ENCODE measurements at regions not wholly inside any gene's neighbourhood (a gene's known extent, or its start where the extent isn't known, plus 50 kb on each side); places are given as distances from the start of the nearest gene placed in this dataset.

DNA sequence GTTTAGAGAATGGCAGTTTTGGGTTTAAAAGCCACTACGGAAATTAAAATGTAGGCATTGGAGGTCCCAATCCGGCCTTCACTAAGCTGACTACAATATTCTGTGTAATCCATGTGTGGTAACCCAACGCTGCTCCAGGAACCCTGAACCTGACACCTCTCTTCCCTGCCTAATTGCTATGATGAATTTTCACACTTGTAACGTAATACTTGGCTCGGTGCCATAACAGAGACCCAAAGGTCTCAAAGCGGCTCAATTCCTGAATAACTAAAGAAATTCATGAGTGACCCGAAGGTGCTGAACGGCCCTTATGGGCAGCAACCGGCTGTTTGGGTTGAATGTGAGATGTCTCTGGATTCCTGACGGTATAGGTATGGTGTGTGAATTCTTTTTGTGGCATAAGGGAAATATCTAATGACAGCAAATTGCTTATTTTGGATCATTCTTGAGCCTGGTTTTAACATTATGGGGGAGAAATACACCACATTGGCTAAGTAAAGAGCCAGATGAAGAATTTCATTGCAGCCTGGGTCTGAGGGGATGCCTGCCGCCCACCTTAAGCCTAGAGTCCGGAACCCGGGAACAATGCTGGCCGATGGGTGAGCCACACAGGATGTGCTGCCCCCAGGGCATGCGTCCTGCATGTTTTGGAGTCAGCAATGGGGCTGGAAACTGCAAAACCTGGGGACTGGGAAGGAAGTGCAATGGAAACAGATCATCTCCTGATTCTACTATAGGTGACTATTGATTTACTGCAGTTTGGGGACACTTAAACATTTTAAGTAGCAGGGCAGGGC is 69.7 kb upstream of the FZD8 start:
- no peaks in the 10 kb centered on the region for H3K4me1 ChIP-seq
- 67 to 78% methylated on average over 11 to 15 of the region's 15 CpGs for WGBS, 2 donors
- TF ChIP-seq, protein P1, sequence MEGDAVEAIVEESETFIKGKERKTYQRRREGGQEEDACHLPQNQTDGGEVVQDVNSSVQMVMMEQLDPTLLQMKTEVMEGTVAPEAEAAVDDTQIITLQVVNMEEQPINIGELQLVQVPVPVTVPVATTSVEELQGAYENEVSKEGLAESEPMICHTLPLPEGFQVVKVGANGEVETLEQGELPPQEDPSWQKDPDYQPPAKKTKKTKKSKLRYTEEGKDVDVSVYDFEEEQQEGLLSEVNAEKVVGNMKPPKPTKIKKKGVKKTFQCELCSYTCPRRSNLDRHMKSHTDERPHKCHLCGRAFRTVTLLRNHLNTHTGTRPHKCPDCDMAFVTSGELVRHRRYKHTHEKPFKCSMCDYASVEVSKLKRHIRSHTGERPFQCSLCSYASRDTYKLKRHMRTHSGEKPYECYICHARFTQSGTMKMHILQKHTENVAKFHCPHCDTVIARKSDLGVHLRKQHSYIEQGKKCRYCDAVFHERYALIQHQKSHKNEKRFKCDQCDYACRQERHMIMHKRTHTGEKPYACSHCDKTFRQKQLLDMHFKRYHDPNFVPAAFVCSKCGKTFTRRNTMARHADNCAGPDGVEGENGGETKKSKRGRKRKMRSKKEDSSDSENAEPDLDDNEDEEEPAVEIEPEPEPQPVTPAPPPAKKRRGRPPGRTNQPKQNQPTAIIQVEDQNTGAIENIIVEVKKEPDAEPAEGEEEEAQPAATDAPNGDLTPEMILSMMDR (IDR thresholded peaks at IDR 0.05), result no peak
- no peak for TF ChIP-seq POLR2A (IDR thresholded peaks at IDR 0.05)
- no peak overlapping the region for H3K4me3 ChIP-seq
- no peak overlapping the region for H3K27ac ChIP-seq
- DNase-seq, result no peak
- H3K9me3 ChIP-seq, result peaks cover 0 to 2% (median 0%) of the 10 kb centered on the region in 3 donors
- H3K36me3 ChIP-seq, result no peaks in the 10 kb centered on the region
- H3K27me3 ChIP-seq, result peaks cover 0 to 5% (median 0%) of the 10 kb centered on the region in 4 donors
- intact Hi-C loops (cut with DNase I), result no loop called here

DNA sequence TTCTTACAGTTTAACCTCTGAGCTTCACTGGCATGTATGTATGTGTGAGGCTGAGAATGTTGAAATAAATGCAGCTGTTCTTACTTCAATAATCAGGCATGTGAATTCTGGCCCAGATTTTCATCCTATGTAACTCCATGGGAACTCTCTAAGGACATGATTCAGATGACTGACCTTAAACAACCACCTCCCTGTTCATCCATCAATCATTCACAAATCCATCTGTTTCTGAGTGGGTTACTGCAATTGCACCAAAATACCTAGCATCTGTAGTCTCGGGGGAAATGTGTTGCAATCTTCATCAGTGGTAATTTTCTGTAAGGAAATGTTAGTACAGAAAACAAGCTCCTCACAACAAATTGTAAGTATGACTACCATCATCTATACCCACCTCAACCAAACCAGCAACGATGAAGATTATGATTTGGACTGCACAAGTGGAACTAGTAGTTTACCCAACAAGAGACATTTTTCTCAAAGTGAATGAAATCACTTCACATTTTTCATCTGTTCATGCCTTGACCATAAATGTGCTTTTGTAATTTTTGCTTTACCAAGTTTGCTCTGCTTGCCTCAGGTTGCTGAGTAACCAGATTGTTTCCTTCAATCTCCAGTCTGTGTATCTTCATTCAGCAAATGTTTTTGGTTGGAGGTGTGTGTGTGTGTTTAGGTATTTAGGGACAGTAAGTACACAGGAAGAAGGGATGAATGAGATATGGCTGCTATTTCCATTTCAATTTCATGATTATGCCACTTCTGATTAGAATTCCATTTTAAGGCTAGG is 65.7 kb upstream of the FZD8 start:
- no peaks in the 10 kb centered on the region for H3K4me1 ChIP-seq
- H3K27me3 ChIP-seq, result peaks cover 0 to 5% (median 0%) of the 10 kb centered on the region in 4 donors
- intact Hi-C loops (cut with DNase I), result no loop called here
- peaks cover 0 to 5% (median 0%) of the 10 kb centered on the region in 3 donors for H3K9me3 ChIP-seq
- WGBS, 2 donors, result 64 to 72% methylated on average over 2 of the region's 2 CpGs
- DNase-seq, result no peak
- H3K27ac ChIP-seq, result no peak overlapping the region
- H3K36me3 ChIP-seq, result no peaks in the 10 kb centered on the region
- no peak for TF ChIP-seq POLR2A (IDR thresholded peaks at IDR 0.05)
- TF ChIP-seq, protein P1 (IDR thresholded peaks at IDR 0.05), result no peak
- no peak overlapping the region for H3K4me3 ChIP-seq

DNA sequence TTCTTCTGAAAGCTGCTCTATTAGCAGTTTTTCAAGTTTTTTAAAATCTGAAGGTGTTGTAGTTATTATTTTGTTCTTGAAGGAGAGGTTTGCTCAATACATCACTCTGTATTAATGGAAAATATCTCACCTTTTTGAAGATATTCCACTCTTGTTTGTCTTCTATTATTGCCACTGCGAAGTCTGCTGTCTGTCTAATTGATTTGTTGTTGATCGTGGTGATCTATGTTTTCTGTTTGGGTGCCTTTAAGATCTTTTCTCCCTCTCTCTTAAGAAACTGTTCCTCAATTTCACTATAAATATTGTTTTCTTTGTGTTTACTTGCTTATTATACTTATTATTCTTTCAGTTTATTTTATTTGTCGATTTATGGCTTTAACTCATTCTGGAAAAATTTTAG is 64.9 kb upstream of the FZD8 start:
- Histone ChIP-seq H3K27ac (no peak overlapping the region), H3K4me3 (no peak overlapping the region), H3K36me3 (no peaks in the 10 kb centered on the region), H3K27me3 (peaks cover 0 to 1% (median 0%) of the 10 kb centered on the region in 4 donors), H3K4me1 (no peaks in the 10 kb centered on the region), H3K9me3 (peaks cover 0 to 5% (median 0%) of the 10 kb centered on the region in 3 donors)
- TF ChIP-seq, protein P1 (IDR thresholded peaks at IDR 0.05), result no peak
- TF ChIP-seq POLR2A (IDR thresholded peaks at IDR 0.05), result no peak
- intact Hi-C loops (cut with DNase I), result no loop called here
- no peak for DNase-seq
- WGBS, 2 donors, result 87 to 93% methylated on average over 3 of the region's 3 CpGs

DNA sequence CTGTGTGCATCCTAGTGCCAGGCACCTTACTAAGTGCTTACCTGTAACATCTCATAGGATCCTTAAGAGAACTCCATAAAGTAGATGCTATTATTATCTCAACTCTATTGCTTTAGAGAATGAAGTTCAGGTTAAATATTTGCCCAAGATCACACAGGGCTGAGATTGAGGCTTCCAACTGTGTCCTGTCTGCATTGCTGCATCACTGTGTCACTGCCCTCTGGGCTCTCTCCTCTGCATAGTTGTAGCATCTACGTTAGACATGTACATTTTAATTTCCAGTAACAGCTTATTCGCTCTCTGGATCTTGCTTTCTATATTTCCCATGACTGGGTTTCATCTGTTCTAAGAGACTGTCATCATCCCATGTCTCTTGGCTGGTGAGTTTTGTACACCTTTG is 63.6 kb upstream of the FZD8 start:
- Histone ChIP-seq H3K4me1 (no peaks in the 10 kb centered on the region), H3K4me3 (no peak overlapping the region), H3K27ac (no peak overlapping the region), H3K36me3 (no peaks in the 10 kb centered on the region), H3K9me3 (peaks cover 0 to 5% (median 0%) of the 10 kb centered on the region in 3 donors), H3K27me3 (no peaks in the 10 kb centered on the region)
- TF ChIP-seq, protein P1 (IDR thresholded peaks at IDR 0.05), result no peak
- TF ChIP-seq POLR2A (IDR thresholded peaks at IDR 0.05), result no peak
- 72 to 93% methylated on average over 2 of the region's 2 CpGs for WGBS, 2 donors
- DNase-seq, result no peak
- intact Hi-C loops (cut with DNase I), result no loop called here

DNA sequence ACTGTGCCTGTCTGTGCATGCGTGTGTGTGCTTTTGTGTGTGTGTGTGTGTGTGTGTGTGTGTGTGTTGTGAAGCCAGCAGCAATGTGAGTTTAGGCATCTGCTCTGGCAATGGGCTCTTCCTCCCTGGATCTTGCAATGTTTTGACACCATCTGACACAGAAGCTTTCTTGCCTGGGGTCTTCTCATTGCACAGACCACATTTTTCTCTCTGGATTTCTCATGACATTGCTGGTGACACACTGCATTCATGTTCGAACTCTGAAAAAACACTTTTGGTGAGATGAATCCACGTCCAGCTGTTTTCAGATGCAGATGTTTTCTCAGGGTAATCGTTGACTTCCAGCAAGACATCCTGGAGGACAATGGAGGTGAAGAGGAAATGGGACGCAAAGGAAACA is 63.0 kb upstream of the FZD8 start:
- Histone ChIP-seq H3K4me3 (no peak overlapping the region), H3K36me3 (no peaks in the 10 kb centered on the region), H3K4me1 (no peaks in the 10 kb centered on the region), H3K27me3 (no peaks in the 10 kb centered on the region), H3K27ac (no peak overlapping the region), H3K9me3 (peaks cover 0 to 5% (median 0%) of the 10 kb centered on the region in 3 donors)
- WGBS, 2 donors, result 64 to 69% methylated on average over 5 of the region's 5 CpGs
- TF ChIP-seq POLR2A (IDR thresholded peaks at IDR 0.05), result no peak
- TF ChIP-seq, protein P1 (IDR thresholded peaks at IDR 0.05), result no peak
- intact Hi-C loops (cut with DNase I), result no loop called here
- DNase-seq, result no peak
